GM21360 (cell line): ENCODE measurements at regions not wholly inside any gene's neighbourhood (a gene's known extent, or its start where the extent isn't known, plus 50 kb on each side); places are given as distances from the start of the nearest gene placed in this dataset.
"Not testable (repeated sequence)": the region's sequence is repeated elsewhere in the genome, so short reads cannot be mapped to it uniquely, and the experiment has no call there.

Source experiments
- ATAC-seq: cut with Tn5 transposase; IDR thresholded peaks from one replicate; pipeline ENCODE4 v1.9.1; 2021; ENCODE audit warnings: mild to moderate bottlenecking, moderate library complexity; ENCODE audit not compliant: unreplicated experiment

DNA sequence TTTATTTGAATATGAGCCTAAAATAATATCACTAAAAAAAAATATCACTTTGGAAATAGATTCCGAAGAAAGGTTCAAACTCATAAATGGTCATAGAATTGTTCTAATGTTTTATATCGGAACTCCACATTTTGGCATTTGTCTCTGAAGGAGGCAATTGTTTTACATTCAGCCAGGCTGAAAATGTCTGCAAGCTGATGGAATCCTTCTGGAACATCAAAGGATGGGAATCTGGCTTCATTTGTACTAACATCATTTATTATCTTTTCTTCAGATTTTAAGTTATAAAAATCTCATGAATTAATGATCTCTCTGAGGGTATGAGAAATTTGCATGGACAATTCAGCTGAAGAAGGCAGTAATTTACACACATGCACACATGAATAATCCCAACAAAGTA, 251.4 kb upstream of the RGMA start:
- no peak for ATAC-seq

DNA sequence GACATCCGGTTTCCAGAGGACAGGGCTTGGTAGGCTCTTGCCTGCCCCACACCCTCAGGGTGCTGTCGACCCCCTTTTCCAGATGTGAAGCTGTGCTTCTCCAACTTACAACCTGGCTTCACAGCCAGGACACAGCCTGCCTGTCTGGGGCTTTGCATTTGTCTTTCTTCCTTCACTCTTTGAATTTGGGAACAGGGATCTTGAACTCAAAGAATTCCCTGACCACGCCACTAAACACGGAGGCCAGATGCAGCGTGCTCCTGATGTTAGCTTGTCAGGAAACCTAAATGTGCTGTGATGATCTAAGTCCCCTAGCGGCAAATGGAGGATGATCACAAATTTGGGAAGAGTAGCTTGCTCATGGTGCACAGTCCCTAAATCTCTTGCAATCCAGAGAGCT, 244.8 kb upstream of the RGMA start:
- no peak for ATAC-seq

DNA sequence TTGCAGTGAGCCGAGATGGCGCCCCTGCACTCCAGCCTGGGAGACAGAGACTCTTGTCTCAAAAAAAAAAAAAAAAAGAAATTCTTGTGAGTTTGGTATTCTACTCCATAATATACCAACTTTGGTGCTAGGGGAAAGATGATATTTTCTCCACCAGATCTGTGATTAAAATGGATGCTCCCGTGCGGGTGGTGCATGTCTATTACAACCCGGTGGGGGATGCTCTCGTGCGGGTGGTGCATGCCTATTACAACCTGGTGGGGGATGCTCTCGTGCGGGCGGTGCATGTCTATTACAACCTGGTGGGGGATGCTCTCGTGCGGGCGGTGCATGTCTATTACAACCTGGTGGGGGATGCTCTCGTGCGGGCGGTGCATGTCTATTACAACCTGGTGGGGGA, 244.1 kb upstream of the RGMA start:
- not testable (repeated sequence) for ATAC-seq

DNA sequence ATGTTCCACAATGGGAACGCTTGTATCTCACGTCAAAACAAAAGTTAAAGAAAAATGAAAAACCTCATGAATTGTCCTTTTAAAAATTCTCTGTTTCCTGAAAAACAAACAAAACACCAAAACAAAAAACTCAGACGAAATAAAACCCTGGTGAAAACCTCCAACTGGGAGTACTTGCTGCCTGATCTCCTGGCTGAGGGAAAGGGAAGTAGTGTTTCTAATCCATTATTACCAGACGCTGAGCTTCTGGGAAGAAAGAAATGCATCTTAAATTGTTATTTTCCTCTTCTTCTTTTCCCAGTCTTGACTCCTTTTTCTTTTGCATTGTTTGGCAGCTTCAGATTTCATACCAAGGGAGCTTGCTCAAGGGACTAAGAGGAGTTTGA, 243.2 kb upstream of the RGMA start:
- ATAC-seq, result no peak

DNA sequence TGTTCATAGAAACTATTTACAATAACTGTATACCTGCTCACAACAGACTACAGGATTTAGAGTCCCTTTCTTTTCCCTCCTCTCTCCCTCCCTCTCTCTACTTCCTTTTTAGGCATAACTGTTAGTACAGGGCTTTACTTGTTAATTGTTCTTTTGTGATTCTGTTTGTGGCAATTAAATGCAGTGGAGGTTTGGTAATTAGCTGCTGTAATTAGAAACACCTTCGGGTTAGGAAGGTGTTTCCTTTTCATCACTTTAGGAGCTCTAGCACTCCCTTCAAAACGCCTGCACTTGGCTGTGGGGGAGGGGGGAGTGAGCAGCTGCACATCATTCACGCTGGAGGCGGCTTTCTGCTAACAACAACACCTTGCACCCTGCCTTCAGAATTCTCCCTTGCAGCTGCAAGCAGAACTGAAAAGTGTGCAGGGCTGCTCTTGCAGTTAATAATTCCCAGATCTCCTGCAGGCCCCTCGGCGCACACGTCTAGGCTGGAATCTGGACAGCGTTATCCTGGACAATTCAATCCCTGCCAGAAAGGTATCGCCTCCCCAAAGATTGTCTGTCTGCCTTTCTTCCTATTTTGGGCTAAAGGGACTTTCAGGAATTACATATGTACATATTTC, 242.6 kb upstream of the RGMA start:
- ATAC-seq, result no peak

DNA sequence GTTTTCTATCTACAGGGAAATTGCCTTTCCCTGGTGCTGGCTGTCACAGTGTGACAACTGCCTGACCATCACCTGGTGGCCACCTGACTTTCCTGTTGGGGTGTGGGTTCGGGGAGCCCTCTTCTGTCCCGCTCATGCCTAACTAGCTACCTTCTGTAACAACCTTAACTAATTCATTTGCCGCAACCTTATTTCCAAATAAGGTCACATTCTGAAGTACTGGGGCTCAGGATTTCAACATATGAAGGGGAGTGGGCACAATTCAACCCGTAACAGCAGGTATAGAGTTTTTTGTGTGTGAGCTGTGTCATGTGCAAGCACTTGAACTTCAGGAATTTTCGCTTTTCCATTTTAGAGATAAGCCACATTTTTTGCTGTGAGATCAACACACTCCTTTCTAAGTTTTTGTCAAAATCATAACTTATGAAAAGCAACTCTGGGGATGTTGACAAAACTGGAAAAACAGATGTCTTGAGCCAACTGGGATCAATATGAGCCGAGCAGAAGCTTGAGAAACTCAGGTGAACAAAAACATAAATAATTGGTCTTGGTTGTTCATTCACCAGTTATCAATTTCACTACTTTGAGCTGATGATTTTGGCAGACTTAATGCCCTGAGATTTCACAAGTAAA, 242.0 kb upstream of the RGMA start:
- no peak for ATAC-seq

DNA sequence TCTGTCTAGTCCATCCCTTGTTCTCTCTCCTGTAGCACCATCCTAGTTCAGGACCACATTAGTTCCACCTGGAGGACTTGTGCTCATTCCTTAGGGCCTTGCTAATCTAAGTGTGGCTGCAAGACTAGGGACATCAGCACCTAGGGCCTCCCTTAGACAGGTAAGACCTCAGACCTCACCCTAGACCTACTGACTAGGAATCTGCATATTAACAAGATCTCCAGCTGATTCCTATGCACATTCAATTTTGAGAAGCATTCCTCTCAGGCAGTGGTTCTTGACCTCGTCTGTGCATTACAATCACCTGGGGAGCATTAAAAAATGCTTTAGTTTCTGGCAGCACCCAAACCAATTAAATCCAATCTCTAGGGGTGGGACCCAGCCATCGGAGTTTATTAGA, 238.4 kb upstream of the RGMA start:
- ATAC-seq, result no peak

DNA sequence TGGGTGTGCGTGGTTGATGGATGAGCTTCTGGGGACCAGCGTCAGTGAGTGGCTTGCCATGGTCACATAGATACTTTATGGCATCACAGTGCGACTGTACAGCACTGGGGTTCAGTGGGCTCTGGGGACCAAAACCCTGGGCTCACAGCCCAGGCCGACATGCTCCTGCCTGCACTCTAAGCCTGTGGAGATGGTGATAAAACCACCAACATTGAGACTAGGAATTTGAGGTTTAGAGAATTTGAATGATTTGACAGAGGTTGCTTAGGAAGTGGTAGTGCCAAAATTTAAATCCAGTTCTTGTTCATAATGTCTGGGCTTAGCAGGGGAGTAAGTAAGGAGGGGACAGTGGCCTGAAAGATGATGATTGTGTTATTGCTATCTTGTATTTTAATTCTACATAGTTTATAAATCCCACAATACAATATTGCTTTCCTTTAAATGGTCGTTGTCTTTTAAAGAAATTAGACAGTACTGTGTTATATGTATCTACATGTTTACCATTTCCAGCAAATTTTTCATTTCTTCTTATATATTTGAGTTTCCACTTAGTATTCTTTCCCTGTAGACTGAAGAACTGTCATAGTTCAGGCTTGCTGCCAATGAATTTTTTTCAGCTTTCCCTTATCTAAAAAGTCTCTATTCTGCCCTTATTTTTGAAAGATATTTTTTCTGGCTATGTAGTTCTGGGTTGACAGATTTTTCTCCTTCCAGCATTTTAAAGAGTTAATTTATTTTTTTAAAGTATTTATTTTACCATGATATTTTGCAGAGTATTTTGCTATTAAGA, 235.4 kb upstream of the RGMA start:
- no peak for ATAC-seq

DNA sequence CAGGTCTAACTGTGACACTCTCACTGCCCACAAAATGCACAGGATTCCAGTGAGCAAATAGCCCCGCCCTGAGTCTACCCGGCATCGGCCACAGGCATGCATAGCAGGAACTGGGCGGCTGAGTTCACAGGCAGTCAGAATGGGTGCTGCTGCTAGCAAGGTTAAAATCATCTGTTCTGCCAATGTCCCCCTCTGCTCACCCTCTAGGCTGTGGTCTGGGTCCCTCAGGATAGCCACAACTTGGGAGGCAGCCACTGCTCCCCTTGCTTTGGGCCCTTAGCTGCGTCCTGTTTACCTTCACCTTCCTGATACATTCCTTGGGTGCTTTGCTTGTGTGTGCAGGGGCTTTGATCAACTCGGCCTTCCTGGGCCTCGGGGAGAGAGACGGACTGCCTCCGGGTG, 232.9 kb upstream of the RGMA start:
- no peak for ATAC-seq

DNA sequence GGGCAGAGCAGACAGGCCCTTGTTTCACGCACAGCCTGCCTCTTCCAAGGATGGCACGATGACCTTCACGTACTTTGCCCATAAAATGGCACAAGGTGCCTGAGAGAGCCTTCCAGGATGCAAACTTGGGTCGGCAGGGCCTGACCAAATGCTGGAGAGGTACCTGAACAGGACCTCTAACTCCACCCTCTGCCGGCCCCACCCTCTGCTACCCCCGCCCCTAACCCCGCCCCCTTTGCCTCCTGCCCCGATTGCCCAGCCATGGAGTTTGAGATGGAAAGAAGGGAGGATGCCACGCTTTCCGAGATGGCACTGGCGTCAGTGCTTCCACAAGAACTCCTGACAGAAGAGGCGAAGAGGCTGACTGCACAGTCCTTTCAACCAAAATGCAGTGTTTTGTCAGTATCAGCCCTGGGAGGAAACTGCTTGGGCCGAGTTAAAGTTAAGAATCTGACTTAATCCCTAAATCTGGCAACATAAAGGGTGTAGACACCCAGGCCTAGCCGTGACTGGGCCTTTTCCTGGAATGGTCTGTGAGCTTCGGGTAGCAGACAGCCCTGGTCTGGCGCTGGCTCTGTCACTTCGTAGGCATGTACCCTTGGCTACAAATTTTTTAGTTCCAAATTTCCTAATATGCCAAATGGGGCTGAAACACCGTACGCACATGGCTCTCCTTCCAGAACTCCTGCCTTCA, 230.3 kb upstream of the RGMA start:
- no peak for ATAC-seq

DNA sequence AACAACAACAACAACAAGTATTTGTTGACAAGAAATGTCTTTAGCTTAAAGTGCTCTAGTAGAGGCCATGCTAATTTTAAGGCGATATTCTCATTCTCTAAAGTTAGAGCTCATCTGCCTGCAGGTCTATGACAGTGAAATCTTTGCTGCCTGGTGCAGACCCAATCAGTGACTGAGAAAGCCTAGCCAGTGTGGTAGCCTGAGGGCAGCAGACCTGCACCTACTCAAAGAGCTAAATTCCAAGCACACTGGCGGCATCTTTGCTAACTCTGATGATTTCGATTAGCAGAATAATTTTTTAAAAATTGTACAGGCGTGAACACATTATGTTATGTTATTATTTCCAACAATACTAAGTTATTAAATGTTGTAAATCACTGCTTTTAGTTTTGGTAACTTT, 228.8 kb upstream of the RGMA start:
- no peak for ATAC-seq

DNA sequence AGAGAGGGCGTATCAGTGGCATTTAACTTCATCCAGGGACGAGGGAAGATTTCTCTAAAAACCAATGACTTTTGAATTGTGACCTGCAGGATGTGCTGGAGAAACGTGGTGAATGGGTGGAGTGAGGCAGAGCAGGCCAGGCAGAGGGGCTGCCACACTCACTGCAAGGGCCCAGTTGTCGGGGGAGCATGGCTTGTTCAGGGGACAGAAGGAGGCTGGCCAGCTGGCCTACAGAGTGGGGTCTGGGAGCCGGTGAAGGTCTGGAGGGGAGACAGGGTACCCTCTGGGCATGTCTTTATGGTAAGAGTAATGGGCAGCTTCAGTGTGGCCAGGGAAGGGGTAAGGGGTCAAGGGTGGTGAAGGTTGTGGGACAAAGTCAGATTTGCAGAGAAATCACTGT, 225.2 kb upstream of the RGMA start:
- no peak for ATAC-seq

DNA sequence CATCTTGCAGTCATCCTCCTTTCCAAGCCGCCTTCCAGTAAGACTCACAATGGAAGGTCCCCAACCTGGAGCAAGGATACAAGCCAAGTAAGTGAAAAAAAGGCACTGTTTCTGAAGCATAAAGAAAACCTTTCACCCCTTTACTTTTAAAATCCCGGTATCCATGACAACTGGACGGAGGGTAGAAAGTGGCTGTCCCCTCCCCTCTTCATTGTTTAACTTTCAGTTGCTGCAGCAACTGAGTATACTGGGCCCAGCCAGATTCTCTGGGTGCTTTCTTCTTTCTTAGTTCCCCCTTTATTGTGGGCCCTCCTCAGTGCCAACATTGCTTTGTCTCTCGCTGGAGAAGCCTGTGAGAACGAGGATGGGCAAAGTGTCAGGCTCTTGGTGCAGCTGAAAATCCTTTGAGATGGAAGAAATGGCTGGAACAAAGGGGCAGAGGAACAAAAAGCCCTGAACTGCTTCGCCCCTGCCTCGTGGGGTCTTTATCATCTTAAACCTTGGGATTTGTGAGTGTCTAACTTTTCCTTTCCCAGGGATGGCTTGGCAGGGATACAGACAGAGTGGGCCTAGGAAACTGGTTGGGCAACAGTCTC, 224.0 kb upstream of the RGMA start:
- no peak for ATAC-seq

DNA sequence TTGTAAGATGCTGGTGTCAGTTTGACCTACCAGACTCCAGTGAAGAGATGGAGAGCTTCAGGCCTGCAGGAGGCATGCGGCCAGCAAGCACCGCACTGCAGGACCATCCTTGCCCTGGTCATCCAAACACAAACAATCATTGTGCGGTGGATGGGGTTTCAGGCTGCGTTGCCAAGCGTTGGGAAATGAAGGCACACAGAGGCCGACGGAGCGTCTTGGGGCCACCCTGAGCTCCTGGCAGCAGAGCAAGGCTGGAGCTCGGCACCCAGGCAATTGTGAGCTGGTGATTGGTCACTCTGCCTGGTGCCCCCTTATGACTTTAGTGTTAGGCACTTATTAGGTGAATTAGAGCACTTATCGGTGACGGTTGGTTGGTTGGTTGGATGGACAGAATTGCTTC, 222.6 kb upstream of the RGMA start:
- ATAC-seq, result no peak

DNA sequence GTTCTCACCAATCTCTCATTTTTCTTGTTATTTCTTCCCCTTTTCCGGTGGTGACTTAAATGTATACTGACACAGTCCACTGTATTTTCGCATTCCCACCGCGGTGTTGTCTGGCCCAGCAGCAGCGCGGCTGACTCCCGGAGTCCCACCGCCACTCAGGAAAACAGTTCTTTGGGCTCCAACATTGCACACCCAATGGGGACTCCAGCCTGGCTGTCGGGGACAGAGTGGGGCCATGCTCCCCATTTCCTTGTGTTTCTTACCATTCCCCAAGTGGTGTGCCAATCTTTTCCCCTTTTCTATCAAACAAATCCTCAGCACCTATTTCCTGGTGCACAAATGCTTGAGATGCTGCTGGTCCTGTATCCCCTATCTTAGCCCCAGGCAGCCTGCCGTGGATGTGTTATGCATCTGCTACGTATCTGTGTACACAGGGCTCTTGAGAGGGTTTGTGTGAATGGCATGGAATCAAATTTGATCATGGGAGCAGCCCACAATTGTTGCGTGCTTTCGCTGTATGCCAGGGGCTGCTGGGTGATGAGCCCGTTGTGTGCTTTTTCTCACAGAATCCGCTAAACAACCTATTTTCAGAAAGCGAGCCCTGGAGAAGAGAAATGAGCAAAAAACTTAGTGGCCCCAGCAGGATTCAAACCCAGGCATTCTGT, 219.1 kb upstream of the RGMA start:
- no peak for ATAC-seq

DNA sequence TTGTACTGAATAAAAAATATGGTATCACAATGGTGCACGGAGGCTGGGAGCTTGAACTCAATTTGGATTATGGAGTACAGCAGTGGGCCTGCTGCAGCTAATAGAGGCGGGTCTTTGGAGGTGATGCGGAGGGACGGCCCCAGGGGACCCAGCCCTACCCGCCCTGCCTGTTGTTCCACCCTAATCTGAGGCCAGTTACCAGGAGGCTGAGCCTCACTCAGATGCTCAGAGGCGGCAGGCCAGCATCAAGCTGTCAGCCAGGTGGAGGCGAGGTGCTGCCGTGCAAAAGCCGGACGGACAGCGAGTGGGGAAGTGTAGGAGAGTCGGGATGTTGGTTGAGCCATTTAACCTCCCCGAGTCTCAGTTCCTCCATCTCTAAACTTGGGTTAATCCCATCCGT, 218.5 kb upstream of the RGMA start:
- ATAC-seq, result no peak

DNA sequence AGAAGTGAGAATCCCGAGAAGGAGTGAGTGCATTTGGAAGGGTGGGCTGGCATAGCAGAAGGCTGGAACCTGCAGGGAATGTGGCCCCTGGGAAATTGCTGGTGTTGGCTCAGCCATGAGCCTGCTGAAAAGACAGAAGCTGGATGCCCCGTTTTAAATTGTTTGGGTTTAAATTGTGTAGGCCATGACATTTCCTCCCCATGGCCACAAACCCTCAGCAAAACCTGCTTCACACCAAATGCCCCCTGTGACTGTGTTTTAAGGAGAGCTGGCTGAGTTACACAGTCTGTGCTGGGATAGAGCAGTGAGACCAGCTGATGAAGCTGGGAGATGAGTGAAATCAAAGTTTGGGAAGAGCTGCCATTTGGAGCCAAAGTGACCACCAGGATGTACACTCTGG, 216.3 kb upstream of the RGMA start:
- no peak for ATAC-seq

DNA sequence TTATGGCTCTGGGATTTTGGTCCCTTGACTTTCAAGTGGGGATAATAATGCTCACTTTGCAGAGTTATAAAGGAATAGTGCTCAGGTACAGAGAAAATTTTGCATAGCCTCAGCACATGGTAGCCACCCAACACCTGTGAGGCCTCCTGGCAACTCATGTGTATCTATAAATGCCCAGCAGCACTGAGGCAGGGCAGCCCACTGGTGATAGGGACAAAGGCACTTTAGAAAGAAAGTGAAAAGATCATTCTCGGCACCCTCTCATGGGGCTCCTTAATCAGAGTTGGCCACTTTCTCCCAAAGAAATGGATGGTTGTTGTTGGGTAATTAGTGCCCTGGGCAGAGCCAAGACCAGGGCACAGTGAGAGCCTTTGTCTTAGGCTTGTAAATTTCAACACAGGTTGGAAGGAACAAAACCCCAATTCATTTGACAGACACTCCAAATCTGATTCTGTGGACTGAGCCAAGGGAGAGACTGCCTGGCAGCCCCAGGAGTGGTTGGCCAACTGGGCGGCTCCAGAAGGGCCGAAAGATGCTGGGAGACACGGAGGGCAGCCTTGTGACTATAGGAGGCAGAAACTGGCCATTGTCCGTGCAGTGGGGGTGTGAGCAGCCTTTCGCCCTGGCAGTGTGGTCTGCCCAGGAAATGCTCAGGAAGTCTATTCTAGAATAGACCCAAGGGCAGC, 213.2 kb upstream of the RGMA start:
- ATAC-seq, result no peak

DNA sequence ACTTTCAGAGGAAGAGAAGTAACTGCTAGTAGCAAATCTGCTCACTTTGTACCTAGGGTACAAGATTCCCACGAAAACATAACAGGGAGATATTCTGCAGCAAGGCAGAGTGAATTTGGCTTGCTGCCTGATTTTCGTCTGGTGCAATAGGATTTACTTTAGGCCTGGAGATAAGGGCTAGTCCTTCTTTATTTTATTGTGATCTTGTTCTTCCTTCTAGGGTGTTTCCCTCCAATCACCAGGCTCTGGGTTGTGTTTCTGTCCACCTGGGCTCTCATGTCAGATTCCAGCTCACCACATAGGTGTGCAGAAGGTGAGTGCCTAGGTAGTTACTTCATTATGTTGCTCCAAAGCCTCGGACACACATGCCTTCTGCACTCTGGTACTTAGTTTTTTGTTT, 211.8 kb upstream of the RGMA start:
- no peak for ATAC-seq

DNA sequence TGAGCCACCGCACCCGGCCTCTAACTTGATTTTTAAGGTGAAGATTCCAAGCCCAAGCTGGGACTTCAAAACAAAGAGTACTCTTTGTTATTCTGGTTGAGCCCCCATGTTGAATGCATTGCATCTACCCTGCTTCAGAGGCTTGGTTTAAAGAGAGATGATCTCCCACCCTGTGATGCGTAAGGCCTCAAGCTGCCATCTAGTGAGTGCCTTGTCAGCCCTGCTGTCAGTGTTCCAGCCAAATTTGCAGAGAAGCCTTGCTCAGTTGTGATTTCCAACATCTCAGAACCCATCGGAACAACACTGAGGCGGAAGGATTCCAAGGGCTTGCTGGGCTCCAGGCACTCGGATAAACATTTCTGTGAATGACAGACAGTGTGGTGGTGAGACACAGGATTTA, 210.7 kb upstream of the RGMA start:
- ATAC-seq, result no peak
